OCI-LY7 (cell line): ENCODE measurements at regions not wholly inside any gene's neighbourhood (a gene's known extent, or its start where the extent isn't known, plus 50 kb on each side); places are given as distances from the start of the nearest gene placed in this dataset.

Experiments
- BruUV-seq: library from RNA; stranded (reverse); fragments of 400-500 nt; replicated peaks from 2 replicates; lab custom pipeline; 2021; lab: Mats Ljungman, UMichigan
- CTCF ChIA-PET: fragments of 300-600 bp; sonication (Branson Sonifier 250); formaldehyde crosslinking; loops from one replicate; lab custom pipeline; 2022; ENCODE audit warnings: antibody characterized with exemption; ENCODE audit not compliant: unreplicated experiment; lab: Charles Lee
- POLR2A ChIA-PET: fragments of 300-600 bp; sonication (Branson Sonifier 250); formaldehyde crosslinking; loops from one replicate; lab custom pipeline; 2022; ENCODE audit warnings: antibody characterized with exemption; lab: Charles Lee
- DNase-seq: peaks from one replicate; pipeline ENCODE4 v3.0.0-alpha.2; 2015; ENCODE audit warnings: low spot score
- H2AFZ ChIP-seq: fragments of 200-600 bp; sonication (generic), shearing (Covaris generic); 2 replicates; pipeline ENCODE4 v1.6.1; 2014; ENCODE audit warnings: mild to moderate bottlenecking, antibody characterized with exemption, low read length, moderate library complexity
- H3K27ac ChIP-seq: fragments of 200-600 bp; sonication (generic); 2 replicates; pipeline ENCODE4 v1.5.1; 2014; ENCODE audit warnings: mixed run types, low read depth, mild to moderate bottlenecking, moderate library complexity, low read length, inconsistent platforms; ENCODE audit not compliant: poor library complexity, severe bottlenecking
- H3K36me3 ChIP-seq: fragments of 200-600 bp; sonication (generic); 2 replicates; pipeline ENCODE4 v1.6.1; 2014; ENCODE audit warnings: mild to moderate bottlenecking, antibody characterized with exemption, low read length, moderate library complexity, mixed read lengths; ENCODE audit not compliant: insufficient read depth
- H3K4me1 ChIP-seq: fragments of 200-600 bp; sonication (generic); 2 replicates; pipeline ENCODE4 v1.5.1; 2014; ENCODE audit warnings: mild to moderate bottlenecking, low read length; ENCODE audit not compliant: insufficient read depth, poor library complexity, severe bottlenecking
- H3K4me2 ChIP-seq: fragments of 200-600 bp; sonication (generic); 2 replicates; pipeline ENCODE4 v1.6.1; 2014; ENCODE audit warnings: mild to moderate bottlenecking, low read length
- H3K4me3 ChIP-seq: fragments of 200-600 bp; sonication (generic); 2 replicates; pipeline ENCODE4 v1.5.1; 2014; ENCODE audit warnings: mild to moderate bottlenecking, low read depth, low read length; ENCODE audit not compliant: poor library complexity, severe bottlenecking
- H3K79me2 ChIP-seq: fragments of 200-600 bp; sonication (generic); 2 replicates; pipeline ENCODE4 v1.6.1; 2016; ENCODE audit warnings: low read depth, mild to moderate bottlenecking, low read length, moderate library complexity, mixed read lengths; ENCODE audit not compliant: insufficient read depth
- H3K9me2 ChIP-seq: fragments of 200-600 bp; sonication (generic); 2 replicates; pipeline ENCODE4 v1.6.1; 2016; ENCODE audit warnings: mild to moderate bottlenecking, low read length, mixed read lengths; ENCODE audit not compliant: insufficient read depth
- H3K9me3 ChIP-seq: fragments of 200-600 bp; sonication (generic); 2 replicates; pipeline ENCODE4 v1.6.1; 2014; ENCODE audit warnings: mild to moderate bottlenecking, mixed run types, low read length, mixed read lengths
- H4K20me1 ChIP-seq: fragments of 200-600 bp; sonication (generic); 2 replicates; pipeline ENCODE4 v1.6.1; 2014; ENCODE audit warnings: mild to moderate bottlenecking, antibody characterized with exemption, low read length, moderate library complexity, mixed read lengths; ENCODE audit not compliant: insufficient read depth
- EZH2phosphoT487 ChIP-seq: fragments of 200-600 bp; sonication (generic); IDR thresholded peaks from 2 replicates; pipeline ENCODE4 v1.6.1; 2018; ENCODE audit warnings: low read depth, borderline replicate concordance, mild to moderate bottlenecking, mixed run types, antibody characterized with exemption, low read length, moderate library complexity, mixed read lengths
- intact Hi-C: fragments of 100-400 bp; cut with micrococcal nuclease; formaldehyde crosslinking; loops from one replicate; pipeline ENCODE4 v1.10.0; 2022; ENCODE audit not compliant: unreplicated experiment
- TF ChIP-seq, protein P1 (sequence below): fragments of 200-600 bp; sonication (generic); conservative IDR thresholded peaks from 2 replicates; pipeline ENCODE4 v1.5.1; 2014; ENCODE audit warnings: mild to moderate bottlenecking, antibody characterized with exemption, low read length, moderate library complexity, mixed read lengths

DNA sequence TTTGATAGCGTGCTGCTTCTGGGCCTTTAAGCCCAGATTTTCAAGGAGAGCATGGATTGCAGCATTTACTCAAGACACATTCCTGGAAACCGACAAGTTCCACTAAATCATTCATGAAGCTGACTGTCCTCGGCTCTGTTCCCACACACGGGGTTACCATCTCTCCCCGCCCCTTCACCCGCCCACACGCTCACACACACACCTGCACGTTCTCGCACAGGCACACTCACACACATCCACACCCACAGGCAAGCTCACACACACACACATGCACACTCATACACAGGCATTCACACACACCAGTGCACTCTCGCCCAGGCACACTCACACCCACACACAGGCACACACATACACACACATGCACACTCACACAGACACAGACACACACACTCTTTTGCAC, 150.0 kb upstream of the AGAP1 start:
- CTCF ChIA-PET: no interaction called here
- intact Hi-C loops: no loop called here

DNA sequence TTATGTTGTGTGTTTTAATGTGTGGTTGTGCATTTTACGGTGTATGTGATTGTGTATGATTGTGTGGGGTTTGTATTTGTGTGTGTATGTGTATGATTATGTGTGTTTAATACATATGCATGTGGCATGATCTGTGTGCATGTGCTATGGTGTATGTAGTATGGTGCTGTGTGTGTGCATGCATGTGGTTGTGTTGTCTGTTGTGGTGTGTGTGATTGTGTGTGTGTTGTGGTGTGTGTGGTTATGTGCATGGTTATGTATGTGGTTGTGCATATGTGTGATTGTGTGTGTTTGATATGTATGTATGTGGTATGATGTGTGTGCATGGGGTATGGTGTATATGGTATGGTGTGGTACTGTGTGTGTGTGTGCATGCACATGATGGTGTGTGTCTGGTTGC, 148.1 kb upstream of the AGAP1 start:
- no peaks in the 10 kb centered on the region for H3K79me2 ChIP-seq
- H3K4me3 ChIP-seq: no peak overlapping the region
- no peak overlapping the region for H3K4me2 ChIP-seq
- H3K9me2 ChIP-seq: no peaks in the 10 kb centered on the region
- no peaks in the 10 kb centered on the region for H3K4me1 ChIP-seq
- no peak overlapping the region for H3K27ac ChIP-seq
- DNase-seq: no peak
- TF ChIP-seq EZH2phosphoT487: no peak
- TF ChIP-seq, protein P1, sequence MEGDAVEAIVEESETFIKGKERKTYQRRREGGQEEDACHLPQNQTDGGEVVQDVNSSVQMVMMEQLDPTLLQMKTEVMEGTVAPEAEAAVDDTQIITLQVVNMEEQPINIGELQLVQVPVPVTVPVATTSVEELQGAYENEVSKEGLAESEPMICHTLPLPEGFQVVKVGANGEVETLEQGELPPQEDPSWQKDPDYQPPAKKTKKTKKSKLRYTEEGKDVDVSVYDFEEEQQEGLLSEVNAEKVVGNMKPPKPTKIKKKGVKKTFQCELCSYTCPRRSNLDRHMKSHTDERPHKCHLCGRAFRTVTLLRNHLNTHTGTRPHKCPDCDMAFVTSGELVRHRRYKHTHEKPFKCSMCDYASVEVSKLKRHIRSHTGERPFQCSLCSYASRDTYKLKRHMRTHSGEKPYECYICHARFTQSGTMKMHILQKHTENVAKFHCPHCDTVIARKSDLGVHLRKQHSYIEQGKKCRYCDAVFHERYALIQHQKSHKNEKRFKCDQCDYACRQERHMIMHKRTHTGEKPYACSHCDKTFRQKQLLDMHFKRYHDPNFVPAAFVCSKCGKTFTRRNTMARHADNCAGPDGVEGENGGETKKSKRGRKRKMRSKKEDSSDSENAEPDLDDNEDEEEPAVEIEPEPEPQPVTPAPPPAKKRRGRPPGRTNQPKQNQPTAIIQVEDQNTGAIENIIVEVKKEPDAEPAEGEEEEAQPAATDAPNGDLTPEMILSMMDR: no peak
- no peaks in the 10 kb centered on the region for H3K9me3 ChIP-seq
- H3K36me3 ChIP-seq: no peaks in the 10 kb centered on the region
- H2AFZ ChIP-seq: no peak overlapping the region
- no TSS peak for BruUV-seq
- intact Hi-C loops: no loop called here
- ChIA-PET POLR2A (interaction anchor here (0.7 kb wide), 1 partner anchor 89 kb away, joined by 3 read pairs; no protein-coding TSS in a partner anchor), CTCF (no interaction called here)
- H4K20me1 ChIP-seq: no peaks in the 10 kb centered on the region

More for the DNA sequence above, 150.0 kb upstream of the AGAP1 start:
- Histone ChIP-seq H3K79me2 (no peaks in the 10 kb centered on the region), H2AFZ (no peak overlapping the region), H3K4me1 (no peaks in the 10 kb centered on the region), H3K4me3 (no peak overlapping the region), H3K9me2 (no peaks in the 10 kb centered on the region), H3K27ac (no peak overlapping the region), H3K36me3 (no peaks in the 10 kb centered on the region), H4K20me1 (no peaks in the 10 kb centered on the region), H3K9me3 (no peaks in the 10 kb centered on the region), H3K4me2 (no peak overlapping the region)
- TF ChIP-seq EZH2phosphoT487: no peak
- TF ChIP-seq, protein P1: no peak
- BruUV-seq: no TSS peak
- POLR2A ChIA-PET: no interaction called here
- DNase-seq: no peak

DNA sequence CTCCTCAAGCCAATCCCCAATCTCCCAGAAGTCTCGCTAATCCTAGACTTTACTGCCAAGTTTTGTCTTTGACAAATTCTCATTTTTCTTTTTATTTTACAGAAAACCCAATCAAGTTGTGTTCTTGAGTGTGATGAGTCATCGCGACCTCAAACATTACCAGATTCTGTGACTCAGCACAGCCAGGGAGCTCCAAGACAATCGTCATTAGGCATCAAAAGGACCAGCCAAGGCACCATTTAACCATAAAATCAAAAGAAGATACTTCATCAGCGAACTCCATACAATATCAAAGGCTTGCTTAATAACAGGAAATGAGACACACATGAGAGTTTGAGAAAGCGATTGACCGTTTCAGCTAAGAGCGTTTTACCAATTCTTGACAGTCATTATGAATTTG, 146.2 kb upstream of the AGAP1 start:
- TF ChIP-seq EZH2phosphoT487: no peak
- TF ChIP-seq, protein P1: no peak
- Histone ChIP-seq H4K20me1 (no peaks in the 10 kb centered on the region), H3K9me2 (no peaks in the 10 kb centered on the region), H3K4me3 (no peak overlapping the region), H3K9me3 (no peaks in the 10 kb centered on the region), H3K36me3 (no peaks in the 10 kb centered on the region), H3K27ac (no peak overlapping the region), H3K79me2 (no peaks in the 10 kb centered on the region), H3K4me1 (no peaks in the 10 kb centered on the region), H3K4me2 (no peak overlapping the region), H2AFZ (no peak overlapping the region)
- intact Hi-C loops: no loop called here
- no peak for DNase-seq
- ChIA-PET POLR2A (no interaction called here), CTCF (no interaction called here)
- no TSS peak for BruUV-seq
